ENCODE measurements at regions not wholly inside any gene's neighbourhood (a gene's known extent, or its start where the extent isn't known, plus 50 kb on each side); places are given as distances from the start of the nearest gene placed in this dataset.
"Not testable (repeated sequence)": the region's sequence is repeated elsewhere in the genome, so short reads cannot be mapped to it uniquely, and the experiment has no call there.

DNA sequence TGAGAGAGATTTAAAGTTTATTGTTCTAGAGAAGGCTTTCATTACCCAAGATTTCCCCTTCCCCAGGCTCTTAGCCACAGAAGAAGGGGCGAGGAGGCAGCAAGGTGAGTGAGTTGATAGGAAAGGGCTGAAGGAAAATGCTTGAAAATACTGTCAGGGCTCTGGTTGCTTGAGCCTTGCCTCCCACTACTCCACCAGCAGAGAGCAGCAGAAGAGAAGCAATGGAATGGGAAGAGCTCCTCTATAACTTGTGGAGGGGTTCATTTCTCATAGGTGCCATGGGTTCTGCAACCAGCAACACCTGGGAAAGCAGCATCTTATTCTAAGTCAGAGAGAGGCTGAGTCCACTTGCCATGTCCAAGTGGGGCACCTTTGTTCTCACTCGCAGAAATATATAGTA lies 184.0 kb upstream of the CNTN6 start:
- Mint-ChIP-seq H3K4me1 (no peaks in the 10 kb centered on the region), H3K27ac (no peak overlapping the region), H3K36me3 (peaks cover 80% of the 10 kb centered on the region), H3K27me3 (ENCODE audit: low read depth) (peaks cover 3% of the 10 kb centered on the region), H3K4me3 (no peak overlapping the region), H3K9me3 (peaks cover 93% of the 10 kb centered on the region)
- ATAC-seq (no peak), DNase-seq (ENCODE audit: low spot score) (no peak)
- POLR2A ChIA-PET: no interaction called here
- TF ChIP-seq OVOL2 (CRISPR knock-in tag; IDR thresholded peaks at IDR 0.05; ENCODE audit: borderline replicate concordance) (no peak), FOXP1 (CRISPR knock-in tag; IDR thresholded peaks at IDR 0.05; ENCODE audit: borderline replicate concordance) (no peak)
- TF ChIP-seq, protein P1, sequence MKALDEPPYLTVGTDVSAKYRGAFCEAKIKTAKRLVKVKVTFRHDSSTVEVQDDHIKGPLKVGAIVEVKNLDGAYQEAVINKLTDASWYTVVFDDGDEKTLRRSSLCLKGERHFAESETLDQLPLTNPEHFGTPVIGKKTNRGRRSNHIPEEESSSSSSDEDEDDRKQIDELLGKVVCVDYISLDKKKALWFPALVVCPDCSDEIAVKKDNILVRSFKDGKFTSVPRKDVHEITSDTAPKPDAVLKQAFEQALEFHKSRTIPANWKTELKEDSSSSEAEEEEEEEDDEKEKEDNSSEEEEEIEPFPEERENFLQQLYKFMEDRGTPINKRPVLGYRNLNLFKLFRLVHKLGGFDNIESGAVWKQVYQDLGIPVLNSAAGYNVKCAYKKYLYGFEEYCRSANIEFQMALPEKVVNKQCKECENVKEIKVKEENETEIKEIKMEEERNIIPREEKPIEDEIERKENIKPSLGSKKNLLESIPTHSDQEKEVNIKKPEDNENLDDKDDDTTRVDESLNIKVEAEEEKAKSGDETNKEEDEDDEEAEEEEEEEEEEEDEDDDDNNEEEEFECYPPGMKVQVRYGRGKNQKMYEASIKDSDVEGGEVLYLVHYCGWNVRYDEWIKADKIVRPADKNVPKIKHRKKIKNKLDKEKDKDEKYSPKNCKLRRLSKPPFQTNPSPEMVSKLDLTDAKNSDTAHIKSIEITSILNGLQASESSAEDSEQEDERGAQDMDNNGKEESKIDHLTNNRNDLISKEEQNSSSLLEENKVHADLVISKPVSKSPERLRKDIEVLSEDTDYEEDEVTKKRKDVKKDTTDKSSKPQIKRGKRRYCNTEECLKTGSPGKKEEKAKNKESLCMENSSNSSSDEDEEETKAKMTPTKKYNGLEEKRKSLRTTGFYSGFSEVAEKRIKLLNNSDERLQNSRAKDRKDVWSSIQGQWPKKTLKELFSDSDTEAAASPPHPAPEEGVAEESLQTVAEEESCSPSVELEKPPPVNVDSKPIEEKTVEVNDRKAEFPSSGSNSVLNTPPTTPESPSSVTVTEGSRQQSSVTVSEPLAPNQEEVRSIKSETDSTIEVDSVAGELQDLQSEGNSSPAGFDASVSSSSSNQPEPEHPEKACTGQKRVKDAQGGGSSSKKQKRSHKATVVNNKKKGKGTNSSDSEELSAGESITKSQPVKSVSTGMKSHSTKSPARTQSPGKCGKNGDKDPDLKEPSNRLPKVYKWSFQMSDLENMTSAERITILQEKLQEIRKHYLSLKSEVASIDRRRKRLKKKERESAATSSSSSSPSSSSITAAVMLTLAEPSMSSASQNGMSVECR (CRISPR knock-in tag; IDR thresholded peaks at IDR 0.05; ENCODE audit: borderline replicate concordance): no peak
- TF ChIP-seq, protein P2, sequence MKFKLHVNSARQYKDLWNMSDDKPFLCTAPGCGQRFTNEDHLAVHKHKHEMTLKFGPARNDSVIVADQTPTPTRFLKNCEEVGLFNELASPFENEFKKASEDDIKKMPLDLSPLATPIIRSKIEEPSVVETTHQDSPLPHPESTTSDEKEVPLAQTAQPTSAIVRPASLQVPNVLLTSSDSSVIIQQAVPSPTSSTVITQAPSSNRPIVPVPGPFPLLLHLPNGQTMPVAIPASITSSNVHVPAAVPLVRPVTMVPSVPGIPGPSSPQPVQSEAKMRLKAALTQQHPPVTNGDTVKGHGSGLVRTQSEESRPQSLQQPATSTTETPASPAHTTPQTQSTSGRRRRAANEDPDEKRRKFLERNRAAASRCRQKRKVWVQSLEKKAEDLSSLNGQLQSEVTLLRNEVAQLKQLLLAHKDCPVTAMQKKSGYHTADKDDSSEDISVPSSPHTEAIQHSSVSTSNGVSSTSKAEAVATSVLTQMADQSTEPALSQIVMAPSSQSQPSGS (CRISPR knock-in tag; IDR thresholded peaks at IDR 0.05; ENCODE audit: borderline replicate concordance, low read depth): no peak
- TF ChIP-seq, protein P3, sequence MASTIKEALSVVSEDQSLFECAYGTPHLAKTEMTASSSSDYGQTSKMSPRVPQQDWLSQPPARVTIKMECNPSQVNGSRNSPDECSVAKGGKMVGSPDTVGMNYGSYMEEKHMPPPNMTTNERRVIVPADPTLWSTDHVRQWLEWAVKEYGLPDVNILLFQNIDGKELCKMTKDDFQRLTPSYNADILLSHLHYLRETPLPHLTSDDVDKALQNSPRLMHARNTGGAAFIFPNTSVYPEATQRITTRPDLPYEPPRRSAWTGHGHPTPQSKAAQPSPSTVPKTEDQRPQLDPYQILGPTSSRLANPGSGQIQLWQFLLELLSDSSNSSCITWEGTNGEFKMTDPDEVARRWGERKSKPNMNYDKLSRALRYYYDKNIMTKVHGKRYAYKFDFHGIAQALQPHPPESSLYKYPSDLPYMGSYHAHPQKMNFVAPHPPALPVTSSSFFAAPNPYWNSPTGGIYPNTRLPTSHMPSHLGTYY (CRISPR knock-in tag; IDR thresholded peaks at IDR 0.05): no peak
- CTCF ChIA-PET: no interaction called here

DNA sequence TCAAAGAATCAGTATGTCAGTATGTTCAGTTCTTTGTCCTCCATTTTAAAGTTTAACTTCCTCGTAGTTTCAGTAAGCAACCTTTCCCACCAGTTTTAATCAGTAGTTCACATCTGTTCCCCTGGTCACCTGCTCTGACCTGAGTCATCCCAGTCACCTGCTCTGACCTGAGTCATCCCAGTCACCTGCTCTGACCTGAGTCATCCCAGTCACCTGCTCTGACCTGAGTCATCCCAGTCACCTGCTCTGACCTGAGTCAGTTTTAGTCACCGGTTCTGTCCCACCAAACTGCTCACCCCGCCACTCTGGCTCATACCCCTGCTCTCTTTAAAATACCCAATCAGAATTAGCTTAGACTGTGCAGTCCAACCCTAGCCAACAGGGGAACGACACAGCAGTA lies 180.1 kb upstream of the CNTN6 start:
- DNase-seq (ENCODE audit: low spot score); H3K27me3 Mint-ChIP-seq (ENCODE audit: low read depth); H3K4me1 Mint-ChIP-seq; H3K27ac Mint-ChIP-seq; H3K4me3 Mint-ChIP-seq; POLR2A ChIA-PET; ATAC-seq; CTCF ChIA-PET: not testable (repeated sequence)
- Mint-ChIP-seq H3K9me3 (peaks cover 88% of the 10 kb centered on the region), H3K36me3 (peaks cover 77% of the 10 kb centered on the region)

DNA sequence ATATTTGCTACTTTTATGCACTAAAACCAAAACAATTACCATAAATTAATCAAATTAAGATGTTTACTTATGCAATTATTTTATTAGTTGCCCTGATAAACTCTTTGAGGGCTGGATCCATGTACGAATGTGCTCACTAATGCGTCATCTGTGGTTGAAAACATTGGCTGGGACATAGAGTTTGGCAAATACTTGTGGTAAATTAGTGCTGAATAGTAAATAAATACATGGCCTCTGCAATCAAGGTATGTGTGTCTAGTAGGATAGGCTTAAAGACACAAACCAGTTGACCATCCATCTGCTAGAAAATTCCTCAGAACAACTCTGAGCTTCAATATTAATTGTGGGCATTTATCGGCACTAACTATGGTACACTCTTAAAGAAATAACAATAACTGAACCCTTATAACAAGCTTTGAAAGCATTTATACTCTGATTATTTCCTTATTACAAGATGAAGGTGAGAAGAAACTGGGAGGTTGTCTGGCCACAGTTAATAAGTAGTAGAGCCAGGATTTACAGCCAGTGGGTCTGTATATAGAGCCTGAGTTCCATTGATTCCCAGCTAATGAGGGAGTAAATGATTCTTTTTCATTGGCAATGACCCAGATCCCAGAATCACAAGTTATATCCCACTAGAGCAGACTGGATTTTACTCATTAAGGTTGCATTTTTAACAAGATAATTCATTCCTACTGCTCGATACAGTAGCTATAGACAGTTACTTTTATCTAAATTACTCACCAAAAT lies 169.5 kb upstream of the CNTN6 start:
- Mint-ChIP-seq H3K27me3 (ENCODE audit: low read depth) (peaks cover 5% of the 10 kb centered on the region; the same call in 1 of the 2 replicates), H3K36me3 (peaks cover 49% of the 10 kb centered on the region), H3K4me3 (no peak overlapping the region), H3K9me3 (peaks cover 69% of the 10 kb centered on the region), H3K27ac (no peak overlapping the region), H3K4me1 (no peaks in the 10 kb centered on the region)
- no peak for ATAC-seq
- no peak for DNase-seq (ENCODE audit: low spot score)
- ChIA-PET CTCF (no interaction called here), POLR2A (no interaction called here)
- TF ChIP-seq MXD4 (CRISPR knock-in tag; IDR thresholded peaks at IDR 0.05; ENCODE audit: borderline replicate concordance): no peak
- no peak for TF ChIP-seq JUN (CRISPR knock-in tag; IDR thresholded peaks at IDR 0.05)
- TF ChIP-seq IRF2 (CRISPR knock-in tag; IDR thresholded peaks at IDR 0.05; ENCODE audit: borderline replicate concordance, low read depth): no peak
- no peak for TF ChIP-seq TP53 (CRISPR knock-in tag; IDR thresholded peaks at IDR 0.05)
- TF ChIP-seq KAT7 (CRISPR knock-in tag; IDR thresholded peaks at IDR 0.05; ENCODE audit: borderline replicate concordance): no peak
- TF ChIP-seq ESRRA (CRISPR knock-in tag; IDR thresholded peaks at IDR 0.05; ENCODE audit: borderline replicate concordance): no peak
- TF ChIP-seq, protein P4, sequence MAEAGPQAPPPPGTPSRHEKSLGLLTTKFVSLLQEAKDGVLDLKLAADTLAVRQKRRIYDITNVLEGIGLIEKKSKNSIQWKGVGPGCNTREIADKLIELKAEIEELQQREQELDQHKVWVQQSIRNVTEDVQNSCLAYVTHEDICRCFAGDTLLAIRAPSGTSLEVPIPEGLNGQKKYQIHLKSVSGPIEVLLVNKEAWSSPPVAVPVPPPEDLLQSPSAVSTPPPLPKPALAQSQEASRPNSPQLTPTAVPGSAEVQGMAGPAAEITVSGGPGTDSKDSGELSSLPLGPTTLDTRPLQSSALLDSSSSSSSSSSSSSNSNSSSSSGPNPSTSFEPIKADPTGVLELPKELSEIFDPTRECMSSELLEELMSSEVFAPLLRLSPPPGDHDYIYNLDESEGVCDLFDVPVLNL (CRISPR knock-in tag; IDR thresholded peaks at IDR 0.05; ENCODE audit: borderline replicate concordance, low read depth): no peak
- TF ChIP-seq, protein P5, sequence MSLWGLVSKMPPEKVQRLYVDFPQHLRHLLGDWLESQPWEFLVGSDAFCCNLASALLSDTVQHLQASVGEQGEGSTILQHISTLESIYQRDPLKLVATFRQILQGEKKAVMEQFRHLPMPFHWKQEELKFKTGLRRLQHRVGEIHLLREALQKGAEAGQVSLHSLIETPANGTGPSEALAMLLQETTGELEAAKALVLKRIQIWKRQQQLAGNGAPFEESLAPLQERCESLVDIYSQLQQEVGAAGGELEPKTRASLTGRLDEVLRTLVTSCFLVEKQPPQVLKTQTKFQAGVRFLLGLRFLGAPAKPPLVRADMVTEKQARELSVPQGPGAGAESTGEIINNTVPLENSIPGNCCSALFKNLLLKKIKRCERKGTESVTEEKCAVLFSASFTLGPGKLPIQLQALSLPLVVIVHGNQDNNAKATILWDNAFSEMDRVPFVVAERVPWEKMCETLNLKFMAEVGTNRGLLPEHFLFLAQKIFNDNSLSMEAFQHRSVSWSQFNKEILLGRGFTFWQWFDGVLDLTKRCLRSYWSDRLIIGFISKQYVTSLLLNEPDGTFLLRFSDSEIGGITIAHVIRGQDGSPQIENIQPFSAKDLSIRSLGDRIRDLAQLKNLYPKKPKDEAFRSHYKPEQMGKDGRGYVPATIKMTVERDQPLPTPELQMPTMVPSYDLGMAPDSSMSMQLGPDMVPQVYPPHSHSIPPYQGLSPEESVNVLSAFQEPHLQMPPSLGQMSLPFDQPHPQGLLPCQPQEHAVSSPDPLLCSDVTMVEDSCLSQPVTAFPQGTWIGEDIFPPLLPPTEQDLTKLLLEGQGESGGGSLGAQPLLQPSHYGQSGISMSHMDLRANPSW (CRISPR knock-in tag; conservative IDR thresholded peaks at IDR 0.05; ENCODE audit: low read depth): no peak
- TF ChIP-seq, protein P6, sequence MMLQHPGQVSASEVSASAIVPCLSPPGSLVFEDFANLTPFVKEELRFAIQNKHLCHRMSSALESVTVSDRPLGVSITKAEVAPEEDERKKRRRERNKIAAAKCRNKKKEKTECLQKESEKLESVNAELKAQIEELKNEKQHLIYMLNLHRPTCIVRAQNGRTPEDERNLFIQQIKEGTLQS (CRISPR knock-in tag; conservative IDR thresholded peaks at IDR 0.05): no peak
- TF ChIP-seq TEAD1 (CRISPR knock-in tag; IDR thresholded peaks at IDR 0.05): no peak
- TF ChIP-seq, protein P7, sequence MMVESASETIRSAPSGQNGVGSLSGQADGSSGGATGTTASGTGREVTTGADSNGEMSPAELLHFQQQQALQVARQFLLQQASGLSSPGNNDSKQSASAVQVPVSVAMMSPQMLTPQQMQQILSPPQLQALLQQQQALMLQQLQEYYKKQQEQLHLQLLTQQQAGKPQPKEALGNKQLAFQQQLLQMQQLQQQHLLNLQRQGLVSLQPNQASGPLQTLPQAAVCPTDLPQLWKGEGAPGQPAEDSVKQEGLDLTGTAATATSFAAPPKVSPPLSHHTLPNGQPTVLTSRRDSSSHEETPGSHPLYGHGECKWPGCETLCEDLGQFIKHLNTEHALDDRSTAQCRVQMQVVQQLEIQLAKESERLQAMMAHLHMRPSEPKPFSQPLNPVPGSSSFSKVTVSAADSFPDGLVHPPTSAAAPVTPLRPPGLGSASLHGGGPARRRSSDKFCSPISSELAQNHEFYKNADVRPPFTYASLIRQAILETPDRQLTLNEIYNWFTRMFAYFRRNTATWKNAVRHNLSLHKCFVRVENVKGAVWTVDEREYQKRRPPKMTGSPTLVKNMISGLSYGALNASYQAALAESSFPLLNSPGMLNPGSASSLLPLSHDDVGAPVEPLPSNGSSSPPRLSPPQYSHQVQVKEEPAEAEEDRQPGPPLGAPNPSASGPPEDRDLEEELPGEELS (CRISPR knock-in tag; IDR thresholded peaks at IDR 0.05): no peak

All from WTC11 (cell line).